IPS DF 6.9 (cell line): ENCODE measurements at regions not wholly inside any gene's neighbourhood (a gene's known extent, or its start where the extent isn't known, plus 50 kb on each side); places are given as distances from the start of the nearest gene placed in this dataset.

Experiments used
- DNase-seq: peaks from one replicate; pipeline ENCODE4 v3.0.0-alpha.2; 2013; ENCODE audit warnings: low read depth, low spot score
- H3K27ac ChIP-seq: one replicate; pipeline ENCODE4 v1.5.1; 2013; ENCODE audit warnings: low read length, control low read depth
- H3K27me3 ChIP-seq: 2 replicates; pipeline ENCODE4 v1.6.1; 2013; ENCODE audit warnings: mild to moderate bottlenecking, low read length; ENCODE audit not compliant: control insufficient read depth, insufficient read depth
- H3K36me3 ChIP-seq: 2 replicates; pipeline ENCODE4 v1.6.1; 2013; ENCODE audit warnings: low read length; ENCODE audit not compliant: control insufficient read depth, insufficient read depth
- H3K4me1 ChIP-seq: 2 replicates; pipeline ENCODE4 v1.6.1; 2013; ENCODE audit warnings: low read length; ENCODE audit not compliant: control insufficient read depth, insufficient read depth
- H3K4me3 ChIP-seq: 2 replicates; pipeline ENCODE4 v1.5.1; 2013; ENCODE audit warnings: mild to moderate bottlenecking, low read length
- H3K9me3 ChIP-seq: 2 replicates; pipeline ENCODE4 v1.6.1; 2013; ENCODE audit warnings: low read length, inconsistent platforms; ENCODE audit not compliant: control insufficient read depth, insufficient read depth
- WGBS: extraction: QIAGEN DNeasy Blood & Tissue Kit; methylation state at CpG from one replicate; pipeline ENCODE4 v1.1.7; 2013; ENCODE audit warnings: mixed read lengths, missing lambda C conversion rate; ENCODE audit not compliant: insufficient read length, insufficient coverage; 5-methylcytosine and 5-hydroxymethylcytosine counted together

DNA sequence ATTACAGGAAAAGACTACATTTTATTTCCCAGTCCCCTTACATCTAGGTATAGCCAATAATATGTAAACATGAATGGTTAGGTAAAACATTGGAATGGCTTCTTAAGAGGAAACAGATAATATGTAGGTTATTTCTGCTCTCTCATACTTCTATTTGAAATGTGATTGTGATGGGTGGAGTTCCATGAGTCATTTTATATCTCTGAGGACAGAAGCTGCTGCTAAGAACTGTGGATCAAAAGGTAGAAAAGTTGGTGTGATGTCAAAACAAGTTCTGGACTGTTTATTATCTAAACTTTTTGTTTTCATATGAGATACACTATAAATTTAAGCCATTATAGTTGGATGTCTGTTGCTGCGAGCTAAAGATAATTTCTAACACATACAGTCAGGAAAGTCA is 799.4 kb upstream of the TENM4 start:
- no peaks in the 10 kb centered on the region for H3K36me3 ChIP-seq
- no peaks in the 10 kb centered on the region for H3K4me1 ChIP-seq
- no peak for DNase-seq
- H3K27ac ChIP-seq = no peak overlapping the region
- no peaks in the 10 kb centered on the region for H3K27me3 ChIP-seq
- no peak overlapping the region for H3K4me3 ChIP-seq
- no peaks in the 10 kb centered on the region for H3K9me3 ChIP-seq
- WGBS = no CpG with 5 or more reads among the region's 1 CpG

DNA sequence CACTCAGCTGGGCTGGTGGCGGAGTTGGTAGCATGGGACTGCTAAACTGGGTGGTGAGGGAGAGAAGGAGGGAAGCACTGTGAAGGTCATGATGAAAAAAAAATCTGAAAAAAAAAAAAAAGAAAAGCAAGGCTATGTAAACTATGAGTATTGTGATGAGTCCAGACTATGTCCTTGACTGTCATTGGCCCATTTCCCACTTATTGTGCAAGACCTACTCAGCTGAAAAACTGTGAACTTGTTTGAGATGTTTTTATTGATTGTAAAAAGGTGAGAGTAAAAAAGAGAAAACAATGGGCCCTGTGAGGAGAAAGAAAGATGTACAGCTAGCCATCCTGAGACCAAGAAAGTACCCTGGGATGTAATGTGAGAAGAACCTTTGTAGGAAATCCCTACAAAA is 798.4 kb upstream of the TENM4 start:
- no peaks in the 10 kb centered on the region for H3K27me3 ChIP-seq
- no peak overlapping the region for H3K27ac ChIP-seq
- no CpG with 5 or more reads among the region's 1 CpG for WGBS
- H3K4me3 ChIP-seq = no peak overlapping the region
- H3K9me3 ChIP-seq = no peaks in the 10 kb centered on the region
- no peak for DNase-seq
- no peaks in the 10 kb centered on the region for H3K4me1 ChIP-seq
- no peaks in the 10 kb centered on the region for H3K36me3 ChIP-seq

DNA sequence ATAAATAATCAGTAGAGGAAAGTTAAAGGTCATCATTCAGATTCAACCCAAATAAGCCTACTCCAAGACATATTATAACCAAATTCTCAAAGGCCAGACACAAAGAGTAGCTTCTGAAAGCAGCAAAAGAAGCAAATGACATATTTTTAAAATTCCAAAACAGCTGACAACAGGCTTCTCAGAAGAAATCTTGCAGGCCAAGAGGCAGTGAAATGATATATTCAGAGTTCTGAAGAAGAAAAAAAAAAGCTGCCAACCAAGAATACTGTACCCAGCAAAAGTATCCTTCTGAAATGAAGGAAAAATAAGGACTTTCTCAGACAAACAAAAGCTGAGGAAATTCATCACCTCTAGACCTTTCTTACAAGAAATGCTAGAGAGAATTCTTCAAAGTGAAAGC is 787.1 kb upstream of the TENM4 start:
- Histone ChIP-seq H3K4me3 (no peak overlapping the region), H3K27ac (no peak overlapping the region), H3K27me3 (no peaks in the 10 kb centered on the region), H3K9me3 (no peaks in the 10 kb centered on the region), H3K4me1 (no peaks in the 10 kb centered on the region), H3K36me3 (no peaks in the 10 kb centered on the region)
- DNase-seq = no peak

DNA sequence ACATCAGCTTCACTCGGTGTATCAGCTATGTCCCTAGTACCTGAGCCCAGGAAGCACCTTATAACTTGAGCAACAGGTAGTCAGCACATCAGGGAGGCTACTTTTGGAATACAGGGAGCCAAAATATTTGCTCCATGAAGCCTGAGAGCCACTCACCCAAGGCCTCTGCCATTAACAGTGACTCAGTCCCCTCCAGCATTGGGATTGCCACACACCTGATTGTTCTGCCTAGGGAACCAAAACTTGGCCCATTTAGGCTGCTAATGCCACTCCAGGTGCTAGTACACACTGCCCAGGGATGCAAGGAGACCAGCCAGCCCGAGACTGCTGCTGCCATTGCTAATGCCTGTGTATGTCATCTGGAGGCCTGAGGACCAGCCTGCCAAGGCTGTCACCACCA is 773.6 kb upstream of the TENM4 start:
- no peak overlapping the region for H3K4me3 ChIP-seq
- H3K27me3 ChIP-seq = no peaks in the 10 kb centered on the region
- no peaks in the 10 kb centered on the region for H3K4me1 ChIP-seq
- no peak for DNase-seq
- H3K27ac ChIP-seq = no peak overlapping the region
- no CpG with 5 or more reads among the region's 2 CpGs for WGBS
- H3K9me3 ChIP-seq = no peaks in the 10 kb centered on the region
- no peaks in the 10 kb centered on the region for H3K36me3 ChIP-seq

DNA sequence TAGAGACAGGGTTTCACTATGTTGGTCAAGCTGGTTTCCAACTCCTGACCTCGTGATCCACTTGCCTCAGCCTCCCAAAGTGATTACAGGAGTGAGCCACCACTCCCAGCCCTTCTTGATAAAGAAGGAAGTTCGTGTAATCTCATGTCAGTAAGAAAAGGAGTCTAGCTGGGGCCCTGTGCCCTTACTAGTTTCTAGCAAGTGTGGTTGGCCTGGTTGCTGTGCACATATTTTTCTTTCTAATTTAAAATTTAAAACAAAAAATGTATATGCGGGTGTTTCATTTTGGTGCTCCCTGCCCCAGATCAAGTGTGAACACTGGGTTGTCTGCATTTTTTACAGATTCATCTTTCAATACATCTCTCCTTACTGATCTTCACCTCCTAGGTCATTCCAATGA is 770.8 kb upstream of the TENM4 start:
- Histone ChIP-seq H3K27me3 (no peaks in the 10 kb centered on the region), H3K27ac (no peak overlapping the region), H3K4me3 (no peak overlapping the region), H3K4me1 (no peaks in the 10 kb centered on the region), H3K36me3 (no peaks in the 10 kb centered on the region), H3K9me3 (no peaks in the 10 kb centered on the region)
- no CpG with 5 or more reads among the region's 3 CpGs for WGBS
- DNase-seq = no peak

DNA sequence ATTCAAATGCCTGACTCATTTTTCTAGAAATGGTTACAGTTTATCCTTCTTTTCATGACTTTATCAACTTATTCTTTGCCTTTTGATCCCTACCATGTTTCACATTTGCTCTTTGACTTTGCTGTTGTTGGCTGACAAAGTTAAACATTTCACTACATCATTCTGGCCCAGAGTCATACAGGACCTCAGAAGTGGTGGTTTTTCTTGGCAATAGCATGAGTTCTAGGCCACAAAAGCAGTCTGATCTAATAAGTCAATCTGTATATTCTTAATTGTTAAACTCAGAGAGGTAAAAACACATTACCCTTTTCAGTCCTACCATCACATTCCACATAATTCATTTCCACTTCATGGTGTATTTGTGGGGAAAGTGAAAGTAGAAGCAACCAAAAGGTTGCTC is 763.2 kb upstream of the TENM4 start:
- H3K9me3 ChIP-seq = no peaks in the 10 kb centered on the region
- no peak for DNase-seq

DNA sequence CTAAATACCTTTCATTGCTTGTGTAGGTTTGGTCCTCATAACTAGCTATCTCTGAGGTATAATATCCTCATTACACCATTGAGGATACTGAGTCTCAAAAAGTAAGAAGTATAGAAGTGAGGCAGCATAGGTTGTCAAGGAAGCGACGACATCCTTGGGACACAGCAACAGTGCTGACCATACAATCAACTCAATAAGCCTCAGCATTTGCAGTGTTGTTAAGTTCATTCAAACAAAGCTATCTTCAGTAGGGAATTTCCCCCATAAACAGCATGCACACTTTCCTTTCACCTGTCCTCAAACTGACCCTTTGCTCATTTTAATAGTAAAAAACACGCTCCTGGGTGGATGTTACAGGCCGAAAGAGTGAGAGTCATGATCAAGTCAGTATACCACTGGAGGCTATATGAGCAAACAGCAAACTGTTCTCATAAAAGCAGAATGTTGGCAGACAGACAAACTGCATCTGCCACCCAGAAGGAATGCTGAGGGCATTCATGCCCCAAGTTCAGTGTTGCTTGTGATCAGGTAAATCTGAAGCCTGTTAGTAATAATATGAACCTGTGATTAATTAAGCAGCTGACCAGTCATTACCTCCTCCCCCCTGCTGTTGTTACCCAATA is 756.2 kb upstream of the TENM4 start:
- Histone ChIP-seq H3K36me3 (no peaks in the 10 kb centered on the region), H3K27ac (no peak overlapping the region), H3K4me3 (no peak overlapping the region), H3K9me3 (no peaks in the 10 kb centered on the region), H3K4me1 (peaks cover 3% of the 10 kb centered on the region; the same call in 1 of the 2 replicates), H3K27me3 (no peaks in the 10 kb centered on the region)
- DNase-seq = no peak
- no CpG with 5 or more reads among the region's 4 CpGs for WGBS

More for the DNA sequence above, 763.2 kb upstream of the TENM4 start:
- H3K36me3 ChIP-seq = no peaks in the 10 kb centered on the region
- no peaks in the 10 kb centered on the region for H3K27me3 ChIP-seq
- H3K27ac ChIP-seq = no peak overlapping the region
- H3K4me1 ChIP-seq = no peaks in the 10 kb centered on the region
- H3K4me3 ChIP-seq = no peak overlapping the region

DNA sequence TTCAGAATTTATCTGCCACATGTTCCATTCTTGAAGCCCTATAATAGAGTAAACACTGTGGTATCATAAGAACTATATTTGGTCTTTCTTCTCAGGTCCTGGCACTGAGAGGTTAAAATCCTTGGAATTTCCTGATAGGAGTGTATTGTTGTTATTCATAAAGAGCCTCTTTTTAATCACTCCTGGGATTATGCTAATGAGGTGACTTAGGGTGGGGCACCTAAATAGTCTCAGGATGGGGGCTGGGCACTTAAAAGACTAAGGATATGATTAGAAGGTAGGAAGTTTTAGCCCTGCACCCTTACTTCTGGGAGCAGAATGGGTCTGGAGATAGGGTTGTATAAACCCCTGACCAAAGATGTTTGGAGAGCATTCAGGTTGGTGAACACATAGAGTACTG is 755.2 kb upstream of the TENM4 start:
- H3K9me3 ChIP-seq = no peaks in the 10 kb centered on the region
- H3K36me3 ChIP-seq = no peaks in the 10 kb centered on the region
- H3K4me1 ChIP-seq = peaks cover 3% of the 10 kb centered on the region; the same call in 1 of the 2 replicates
- no peak for DNase-seq
- no peak overlapping the region for H3K4me3 ChIP-seq
- no peak overlapping the region for H3K27ac ChIP-seq
- no peaks in the 10 kb centered on the region for H3K27me3 ChIP-seq

DNA sequence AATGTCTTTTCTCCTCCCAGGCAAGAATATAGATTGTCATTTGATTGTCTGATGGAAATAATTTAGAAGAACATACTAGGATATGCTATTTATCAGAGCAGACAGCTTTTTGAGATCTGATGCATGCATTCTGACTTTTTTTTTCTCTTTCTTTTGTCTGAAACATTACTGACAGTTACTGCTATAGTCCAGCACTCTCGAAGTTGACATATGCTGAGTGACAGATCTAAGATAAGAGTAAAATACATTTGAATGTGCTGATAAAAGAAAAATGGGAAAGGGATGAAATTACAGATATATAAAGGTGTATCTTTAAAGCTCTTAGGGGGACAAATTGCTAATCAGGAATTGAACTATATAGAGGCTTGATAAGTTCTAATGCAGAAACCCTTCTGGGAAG is 753.8 kb upstream of the TENM4 start:
- no peaks in the 10 kb centered on the region for H3K36me3 ChIP-seq
- no peak for DNase-seq
- H3K27ac ChIP-seq = no peak overlapping the region
- H3K27me3 ChIP-seq = no peaks in the 10 kb centered on the region
- whole genome bisulfite sequencing = no CpG with 5 or more reads among the region's 1 CpG
- no peaks in the 10 kb centered on the region for H3K9me3 ChIP-seq
- H3K4me3 ChIP-seq = no peak overlapping the region
- H3K4me1 ChIP-seq = peaks cover 3% of the 10 kb centered on the region; the same call in 1 of the 2 replicates

DNA sequence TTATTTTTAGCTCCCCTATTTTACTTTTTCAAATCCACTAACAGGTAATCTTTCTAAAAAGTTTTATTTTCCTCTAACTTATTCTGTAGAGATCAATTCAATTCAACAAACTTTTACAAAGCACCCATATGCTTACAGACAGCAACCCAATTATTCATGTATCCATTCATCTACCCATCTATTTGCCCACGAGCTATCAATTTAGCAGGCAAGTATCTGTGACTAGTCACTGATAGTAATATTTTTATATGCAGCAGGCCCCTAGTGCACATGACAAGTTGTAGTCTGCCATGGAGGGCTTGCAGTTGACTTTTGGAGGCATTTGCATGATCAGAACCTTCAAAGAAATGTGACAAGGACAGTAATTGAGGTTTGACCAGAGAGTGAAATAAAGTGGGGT is 753.2 kb upstream of the TENM4 start:
- no peaks in the 10 kb centered on the region for H3K27me3 ChIP-seq
- H3K4me3 ChIP-seq = no peak overlapping the region
- H3K4me1 ChIP-seq = peaks cover 3% of the 10 kb centered on the region; the same call in 1 of the 2 replicates
- no peak overlapping the region for H3K27ac ChIP-seq
- no peaks in the 10 kb centered on the region for H3K9me3 ChIP-seq
- DNase-seq = no peak
- no peaks in the 10 kb centered on the region for H3K36me3 ChIP-seq
- no CpG with 5 or more reads among the region's 1 CpG for WGBS

DNA sequence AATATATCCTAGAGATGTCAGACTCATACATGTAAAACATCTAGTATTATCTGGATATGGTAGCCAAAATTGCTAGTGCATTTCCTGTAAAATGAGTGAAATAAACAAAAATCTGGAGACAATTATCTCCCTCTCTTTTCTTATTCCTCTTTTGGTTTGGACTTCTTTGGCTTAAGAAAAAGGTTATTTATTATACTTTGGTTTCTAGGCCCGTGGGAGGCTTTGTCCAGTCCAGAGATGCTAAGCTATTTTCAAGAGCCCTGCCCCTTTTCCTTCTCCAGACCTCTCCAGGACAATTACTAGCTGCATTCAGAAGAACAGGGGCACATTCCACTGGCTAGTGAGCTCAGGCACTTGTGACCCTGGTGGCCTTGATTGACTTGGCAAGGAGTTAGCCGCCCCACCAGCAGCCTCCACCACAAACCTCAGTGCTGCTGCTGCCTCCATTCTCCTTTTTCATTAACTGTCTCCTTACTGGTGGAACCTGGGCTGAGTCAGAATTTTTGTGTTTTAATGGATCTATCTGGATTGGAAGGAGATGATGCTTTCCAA is 747.3 kb upstream of the TENM4 start:
- no peak for DNase-seq
- Histone ChIP-seq H3K27ac (no peak overlapping the region), H3K27me3 (no peaks in the 10 kb centered on the region), H3K36me3 (no peaks in the 10 kb centered on the region), H3K4me3 (no peak overlapping the region), H3K9me3 (no peaks in the 10 kb centered on the region), H3K4me1 (no peaks in the 10 kb centered on the region; the same call in 1 of the 2 replicates)
- WGBS = no CpG with 5 or more reads among the region's 2 CpGs
